Hepatocyte (in vitro differentiated cells): ENCODE measurements at regions not wholly inside any gene's neighbourhood (a gene's known extent, or its start where the extent isn't known, plus 50 kb on each side); places are given as distances from the start of the nearest gene placed in this dataset.
"Not testable (repeated sequence)": the region's sequence is repeated elsewhere in the genome, so short reads cannot be mapped to it uniquely, and the experiment has no call there.

Source experiments
- DNase-seq: peaks from one replicate; pipeline ENCODE4 v3.0.0-alpha.2; 2016; ENCODE audit warnings: low spot score
- H2AFZ ChIP-seq: fragments of 200-600 bp; sonication (generic); 2 replicates; pipeline ENCODE4 v1.6.0; 2016; ENCODE audit warnings: antibody characterized with exemption, mild to moderate bottlenecking
- H3K27ac ChIP-seq: fragments of 200-600 bp; sonication (generic); 2 replicates; pipeline ENCODE4 v1.5.1; 2016; ENCODE audit warnings: mild to moderate bottlenecking
- H3K27me3 ChIP-seq: fragments of 200-600 bp; sonication (generic); 2 replicates; pipeline ENCODE4 v1.6.1; 2016
- H3K36me3 ChIP-seq: fragments of 200-600 bp; sonication (generic); replicated peaks from 2 replicates; pipeline ENCODE4 v1.5.1; 2016; ENCODE audit warnings: low read depth; ENCODE audit not compliant: insufficient read depth
- H3K4me1 ChIP-seq: fragments of 200-600 bp; sonication (generic); 2 replicates; pipeline ENCODE4 v1.5.1; 2016; ENCODE audit warnings: mild to moderate bottlenecking, moderate library complexity; ENCODE audit not compliant: insufficient read depth
- H3K4me2 ChIP-seq: fragments of 200-600 bp; sonication (generic); 2 replicates; pipeline ENCODE4 v1.6.0; 2016
- H3K4me3 ChIP-seq: fragments of 200-600 bp; sonication (generic); 2 replicates; pipeline ENCODE4 v1.5.1; 2016; ENCODE audit warnings: mild to moderate bottlenecking
- H3K79me2 ChIP-seq: fragments of 200-600 bp; sonication (generic); 2 replicates; pipeline ENCODE4 v1.6.0; 2017; ENCODE audit warnings: mild to moderate bottlenecking
- H3K9me2 ChIP-seq: fragments of 200-600 bp; sonication (generic); replicated peaks from 2 replicates; pipeline ENCODE4 v1.6.0; 2017; ENCODE audit warnings: mild to moderate bottlenecking; ENCODE audit not compliant: insufficient read depth
- H3K9me3 ChIP-seq: fragments of 200-600 bp; sonication (generic); 2 replicates; pipeline ENCODE4 v1.5.1; 2016; ENCODE audit warnings: low read depth, mild to moderate bottlenecking
- H4K20me1 ChIP-seq: fragments of 200-600 bp; sonication (generic); 2 replicates; pipeline ENCODE4 v1.6.0; 2016; ENCODE audit warnings: mild to moderate bottlenecking; ENCODE audit not compliant: insufficient read depth, poor library complexity, severe bottlenecking
- CTCF ChIP-seq: fragments of 200-600 bp; sonication (generic); IDR thresholded peaks from 2 replicates; pipeline ENCODE4 v1.5.1; 2016; ENCODE audit warnings: antibody characterized with exemption, mild to moderate bottlenecking; ENCODE audit not compliant: poor library complexity
- EZH2 ChIP-seq: fragments of 200-600 bp; sonication (generic); IDR thresholded peaks from 2 replicates; pipeline ENCODE4 v1.6.1; 2016; ENCODE audit warnings: antibody characterized with exemption, mild to moderate bottlenecking, borderline replicate concordance
- EZH2phosphoT487 ChIP-seq: fragments of 200-600 bp; sonication (generic); IDR thresholded peaks from one replicate; pipeline ENCODE4 v1.6.1; 2018; ENCODE audit warnings: antibody characterized with exemption, mild to moderate bottlenecking, low read depth, moderate library complexity; ENCODE audit not compliant: unreplicated experiment, severe bottlenecking
- WGBS: methylation state at CpG from one replicate; pipeline ENCODE4 v1.1.6; 2016; ENCODE audit warnings: low lambda C conversion rate; ENCODE audit errors: missing lambda C conversion rate; 5-methylcytosine and 5-hydroxymethylcytosine counted together

- no peaks in the 10 kb centered on the region for H3K79me2 ChIP-seq
- H3K9me2 ChIP-seq: no peaks in the 10 kb centered on the region
- no peaks in the 10 kb centered on the region for H4K20me1 ChIP-seq
- no peak overlapping the region for H3K27ac ChIP-seq
- no peak overlapping the region for H3K4me3 ChIP-seq
- H3K4me2 ChIP-seq: no peak overlapping the region
- H3K4me1 ChIP-seq: no peaks in the 10 kb centered on the region
- no peak overlapping the region for H2AFZ ChIP-seq
- no peak for DNase-seq
- no peaks in the 10 kb centered on the region for H3K9me3 ChIP-seq
- TF ChIP-seq EZH2 (no peak), CTCF (no peak), EZH2phosphoT487 (no peak)
- no peaks in the 10 kb centered on the region for H3K36me3 ChIP-seq
- 91% methylated on average over 3 of the region's 3 CpGs for WGBS
- no peaks in the 10 kb centered on the region for H3K27me3 ChIP-seq
Observed at GRCh38 chr4:23084559-23085248, 392.0 kb downstream of the GBA3 start.

GRCh38 chr4:23083391-23083790 is 390.7 kb downstream of the GBA3 start:
- H3K27ac ChIP-seq: no peak overlapping the region
- no peak overlapping the region for H3K4me2 ChIP-seq
- H3K36me3 ChIP-seq: no peaks in the 10 kb centered on the region
- H3K27me3 ChIP-seq: no peaks in the 10 kb centered on the region
- 67% methylated on average over 2 of the region's 2 CpGs for WGBS
- no peaks in the 10 kb centered on the region for H3K4me1 ChIP-seq
- H2AFZ ChIP-seq: no peak overlapping the region
- no peak for TF ChIP-seq CTCF
- no peak for TF ChIP-seq EZH2
- no peak for TF ChIP-seq EZH2phosphoT487
- DNase-seq: no peak
- H3K9me3 ChIP-seq: no peaks in the 10 kb centered on the region
- no peaks in the 10 kb centered on the region for H3K9me2 ChIP-seq
- no peaks in the 10 kb centered on the region for H3K79me2 ChIP-seq
- no peak overlapping the region for H3K4me3 ChIP-seq
- H4K20me1 ChIP-seq: no peaks in the 10 kb centered on the region

DNA sequence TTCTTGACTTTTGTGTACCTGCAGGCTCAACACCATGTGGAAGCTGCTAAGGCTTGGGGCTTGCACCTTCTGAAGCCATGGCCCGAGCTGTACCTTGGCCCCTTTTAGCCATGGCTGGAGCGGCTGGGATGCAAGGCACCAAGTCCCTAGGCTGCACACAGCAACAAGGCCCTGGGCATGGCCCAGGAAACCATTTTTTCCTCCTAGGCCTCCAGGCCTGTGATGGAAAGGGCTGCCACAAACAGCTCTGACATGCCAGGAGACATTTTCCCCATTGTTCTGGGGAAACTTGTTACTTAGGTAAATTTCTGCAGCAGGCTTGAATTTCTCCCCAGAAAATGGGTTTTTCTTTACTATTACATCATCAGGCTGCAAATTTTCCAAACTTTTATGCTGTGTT is 387.4 kb downstream of the GBA3 start:
- H3K4me3 ChIP-seq, H3K27ac ChIP-seq, H3K4me1 ChIP-seq, H3K4me2 ChIP-seq, DNase-seq, H4K20me1 ChIP-seq, H3K9me3 ChIP-seq, H3K79me2 ChIP-seq, H3K27me3 ChIP-seq, H3K36me3 ChIP-seq, H2AFZ ChIP-seq, H3K9me2 ChIP-seq: not testable (repeated sequence)
- 80% methylated on average over 2 of the region's 2 CpGs for whole genome bisulfite sequencing

DNA sequence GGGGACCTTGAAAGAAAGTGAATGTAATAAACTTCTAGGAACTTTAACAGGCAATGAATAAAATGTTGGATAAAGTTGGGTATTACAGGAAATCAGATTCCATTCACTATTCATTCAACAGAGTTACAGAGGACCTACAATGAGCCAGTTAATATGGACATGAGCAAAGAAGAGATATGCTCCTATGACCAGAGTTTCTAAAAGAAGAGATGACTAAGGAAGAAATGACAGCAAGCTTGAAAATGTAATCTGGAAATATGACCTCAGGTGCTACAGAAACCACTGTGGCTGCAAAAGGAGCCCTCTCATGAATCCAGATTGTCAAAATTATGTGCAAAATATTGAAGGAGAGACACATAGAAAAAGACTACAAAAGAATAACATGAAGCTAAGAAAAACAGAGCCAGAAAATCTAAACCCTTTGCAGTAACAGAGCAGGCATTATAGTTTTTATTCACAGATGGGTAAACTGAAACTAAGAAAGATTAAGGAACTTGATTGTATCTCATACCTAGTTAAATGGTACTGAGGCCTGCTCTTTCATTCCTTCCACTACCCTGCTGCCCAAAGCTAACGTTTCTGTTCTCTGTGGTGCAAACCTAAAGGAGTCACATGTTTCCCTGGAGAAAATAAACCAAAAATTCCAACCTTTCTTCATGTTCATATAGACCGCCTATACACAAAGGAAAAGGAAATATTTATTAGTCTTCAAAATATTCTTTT is 378.3 kb downstream of the GBA3 start:
- H2AFZ ChIP-seq: no peak overlapping the region
- no peaks in the 10 kb centered on the region for H3K9me3 ChIP-seq
- H3K9me2 ChIP-seq: no peaks in the 10 kb centered on the region
- H3K36me3 ChIP-seq: no peaks in the 10 kb centered on the region
- H3K4me2 ChIP-seq: no peak overlapping the region
- no peak overlapping the region for H3K4me3 ChIP-seq
- WGBS: 84% methylated on average over 2 of the region's 2 CpGs
- H3K27me3 ChIP-seq: no peaks in the 10 kb centered on the region
- TF ChIP-seq EZH2phosphoT487 (no peak), CTCF (no peak), EZH2 (no peak)
- DNase-seq: no peak
- H3K4me1 ChIP-seq: no peaks in the 10 kb centered on the region
- H3K27ac ChIP-seq: no peak overlapping the region
- H4K20me1 ChIP-seq: no peaks in the 10 kb centered on the region
- H3K79me2 ChIP-seq: no peaks in the 10 kb centered on the region
